ENCODE measurements at regions not wholly inside any gene's neighbourhood (a gene's known extent, or its start where the extent isn't known, plus 50 kb on each side); places are given as distances from the start of the nearest gene placed in this dataset.
"Not testable (repeated sequence)": the region's sequence is repeated elsewhere in the genome, so short reads cannot be mapped to it uniquely, and the experiment has no call there.

GRCh38 chrX:3990569-3990968 is 277.1 kb upstream of the PRKX start:
- DNase-seq, result no peak

GRCh38 chrX:3972104-3972858 is 258.8 kb upstream of the PRKX start:
- not testable (repeated sequence) for DNase-seq

GRCh38 chrX:3968749-3969148 is 255.3 kb upstream of the PRKX start:
- no peak for DNase-seq

GRCh38 chrX:3963980-3964379 is 250.5 kb upstream of the PRKX start:
- DNase-seq, result no peak

GRCh38 chrX:3962511-3963311 is 249.3 kb upstream of the PRKX start:
- DNase-seq, result peak; percentile 27

- no peak for DNase-seq
These were observed 247.5 kb upstream of the PRKX start for GRCh38 chrX:3960952-3961351.

- no peak for DNase-seq
These were observed 238.4 kb upstream of the PRKX start for GRCh38 chrX:3951859-3952258.

- no peak for DNase-seq
These were observed 236.9 kb upstream of the PRKX start for GRCh38 chrX:3950373-3950772.

- DNase-seq, result no peak
These were observed 230.5 kb upstream of the PRKX start for GRCh38 chrX:3943965-3944364.

- DNase-seq, result peak; percentile 18
These were observed 226.7 kb upstream of the PRKX start for GRCh38 chrX:3940000-3940610.

- DNase-seq, result no peak
These were observed 225.1 kb upstream of the PRKX start for GRCh38 chrX:3938587-3938986.

- DNase-seq, result not testable (repeated sequence)
These were observed 221.7 kb upstream of the PRKX start for GRCh38 chrX:3935196-3935595.

- DNase-seq, result not testable (repeated sequence)
These were observed 207.1 kb upstream of the PRKX start for GRCh38 chrX:3920424-3921017.

GRCh38 chrX:3919668-3920423 is 206.4 kb upstream of the PRKX start:
- not testable (repeated sequence) for DNase-seq

GRCh38 chrX:3914813-3915212 is 201.4 kb upstream of the PRKX start:
- not testable (repeated sequence) for DNase-seq

GRCh38 chrX:3914059-3914458 is 200.6 kb upstream of the PRKX start:
- not testable (repeated sequence) for DNase-seq

- not testable (repeated sequence) for DNase-seq
These were observed 197.6 kb upstream of the PRKX start for GRCh38 chrX:3911012-3911411.

GRCh38 chrX:3910611-3911010 is 197.2 kb upstream of the PRKX start:
- DNase-seq, result not testable (repeated sequence)

- DNase-seq, result not testable (repeated sequence)
These were observed 192.2 kb upstream of the PRKX start for GRCh38 chrX:3905522-3906258.

- not testable (repeated sequence) for DNase-seq
These were observed 188.8 kb upstream of the PRKX start for GRCh38 chrX:3902222-3902621.

GRCh38 chrX:3896755-3897154 is 183.3 kb upstream of the PRKX start:
- DNase-seq, result not testable (repeated sequence)

GRCh38 chrX:3882553-3882920 is 169.1 kb upstream of the PRKX start:
- not testable (repeated sequence) for DNase-seq
